Stimulated activated memory B cell treated with anti-CD40 and anti-IgM and Interleukin-4, amounts not matched to agents 10 μg/mL and 1 μg/mL and 100 μg/mL, for 72 hours (primary cell): ENCODE measurements at regions not wholly inside any gene's neighbourhood (a gene's known extent, or its start where the extent isn't known, plus 50 kb on each side); places are given as distances from the start of the nearest gene placed in this dataset.

Experiments used
- ATAC-seq: fragments of 150-1000 bp; cut with Tn5 transposase; 2 replicates; pipeline ENCODE4 v1.10.0; 2021
- H3K27ac Mint-ChIP-seq: one replicate; pipeline ENCODE4 v1.8.0; 2022; ENCODE audit warnings: mild to moderate bottlenecking, mixed read lengths
- H3K27me3 Mint-ChIP-seq: one replicate; pipeline ENCODE4 v1.8.0; 2022; ENCODE audit warnings: mixed read lengths
- H3K36me3 Mint-ChIP-seq: one replicate; pipeline ENCODE4 v1.8.0; 2022; ENCODE audit warnings: mixed read lengths
- H3K4me1 Mint-ChIP-seq: one replicate; pipeline ENCODE4 v1.8.0; 2022; ENCODE audit warnings: mixed read lengths
- H3K4me3 Mint-ChIP-seq: one replicate; pipeline ENCODE4 v1.8.0; 2022; ENCODE audit warnings: mild to moderate bottlenecking, moderate library complexity, mixed read lengths
- H3K9me3 Mint-ChIP-seq: one replicate; pipeline ENCODE4 v1.8.0; 2022; ENCODE audit warnings: mixed read lengths

GRCh38 chr19:30630289-30631032, 258.3 kb downstream of the ZNF536 start:
- Mint-ChIP-seq H3K9me3 (peaks cover 4% of the 10 kb centered on the region), H3K27me3 (no peaks in the 10 kb centered on the region), H3K4me1 (no peaks in the 10 kb centered on the region), H3K27ac (no peak overlapping the region), H3K4me3 (no peak overlapping the region), H3K36me3 (no peaks in the 10 kb centered on the region)
- ATAC-seq = no peak

GRCh38 chr19:30629086-30629485, 256.9 kb downstream of the ZNF536 start:
- no peak overlapping the region for H3K27ac Mint-ChIP-seq
- no peaks in the 10 kb centered on the region for H3K36me3 Mint-ChIP-seq
- H3K9me3 Mint-ChIP-seq = peaks cover 8% of the 10 kb centered on the region
- H3K27me3 Mint-ChIP-seq = no peaks in the 10 kb centered on the region
- H3K4me1 Mint-ChIP-seq = no peaks in the 10 kb centered on the region
- no peak overlapping the region for H3K4me3 Mint-ChIP-seq
- ATAC-seq = no peak

GRCh38 chr19:30626626-30626966, 254.4 kb downstream of the ZNF536 start:
- H3K4me1 Mint-ChIP-seq = no peaks in the 10 kb centered on the region
- no peak overlapping the region for H3K4me3 Mint-ChIP-seq
- no peak overlapping the region for H3K27ac Mint-ChIP-seq
- no peaks in the 10 kb centered on the region for H3K27me3 Mint-ChIP-seq
- peaks cover 19% of the 10 kb centered on the region for H3K9me3 Mint-ChIP-seq
- no peak for ATAC-seq
- no peaks in the 10 kb centered on the region for H3K36me3 Mint-ChIP-seq

GRCh38 chr19:30625947-30626625, 253.9 kb downstream of the ZNF536 start:
- peaks cover 19% of the 10 kb centered on the region for H3K9me3 Mint-ChIP-seq

GRCh38 chr19:30622276-30622675, 250.1 kb downstream of the ZNF536 start:
- H3K27ac Mint-ChIP-seq = no peak overlapping the region
- peaks cover 17% of the 10 kb centered on the region for H3K9me3 Mint-ChIP-seq
- H3K36me3 Mint-ChIP-seq = no peaks in the 10 kb centered on the region

More at GRCh38 chr19:30625947-30626625, 253.9 kb downstream of the ZNF536 start:
- no peaks in the 10 kb centered on the region for H3K27me3 Mint-ChIP-seq
- H3K4me1 Mint-ChIP-seq = no peaks in the 10 kb centered on the region
- no peak overlapping the region for H3K27ac Mint-ChIP-seq
- H3K4me3 Mint-ChIP-seq = no peak overlapping the region
- H3K36me3 Mint-ChIP-seq = no peaks in the 10 kb centered on the region
- no peak for ATAC-seq

GRCh38 chr19:30621326-30621920, 249.2 kb downstream of the ZNF536 start:
- peaks cover 17% of the 10 kb centered on the region for H3K9me3 Mint-ChIP-seq
- no peaks in the 10 kb centered on the region for H3K4me1 Mint-ChIP-seq
- H3K36me3 Mint-ChIP-seq = no peaks in the 10 kb centered on the region
- no peak for ATAC-seq
- no peak overlapping the region for H3K27ac Mint-ChIP-seq
- no peaks in the 10 kb centered on the region for H3K27me3 Mint-ChIP-seq
- no peak overlapping the region for H3K4me3 Mint-ChIP-seq

More at GRCh38 chr19:30622276-30622675, 250.1 kb downstream of the ZNF536 start:
- no peak for ATAC-seq
- H3K4me3 Mint-ChIP-seq = no peak overlapping the region
- H3K4me1 Mint-ChIP-seq = no peaks in the 10 kb centered on the region
- H3K27me3 Mint-ChIP-seq = no peaks in the 10 kb centered on the region

- peaks cover 20% of the 10 kb centered on the region for H3K9me3 Mint-ChIP-seq
- H3K4me1 Mint-ChIP-seq = no peaks in the 10 kb centered on the region
- no peaks in the 10 kb centered on the region for H3K36me3 Mint-ChIP-seq
- H3K4me3 Mint-ChIP-seq = no peak overlapping the region
- ATAC-seq = no peak
- H3K27me3 Mint-ChIP-seq = no peaks in the 10 kb centered on the region
- no peak overlapping the region for H3K27ac Mint-ChIP-seq
Observed at GRCh38 chr19:30620354-30620753, 248.2 kb downstream of the ZNF536 start.

GRCh38 chr19:30609656-30610270, 237.6 kb downstream of the ZNF536 start:
- Mint-ChIP-seq H3K4me3 (no peak overlapping the region), H3K27me3 (no peaks in the 10 kb centered on the region), H3K9me3 (peaks cover 6% of the 10 kb centered on the region), H3K4me1 (no peaks in the 10 kb centered on the region), H3K36me3 (no peaks in the 10 kb centered on the region), H3K27ac (no peak overlapping the region)
- no peak for ATAC-seq

- Mint-ChIP-seq H3K4me1 (no peaks in the 10 kb centered on the region), H3K27ac (no peak overlapping the region), H3K27me3 (no peaks in the 10 kb centered on the region), H3K9me3 (peaks cover 6% of the 10 kb centered on the region), H3K4me3 (no peak overlapping the region), H3K36me3 (no peaks in the 10 kb centered on the region)
- ATAC-seq = no peak
Observed at GRCh38 chr19:30608471-30608870, 236.3 kb downstream of the ZNF536 start.
